ENCODE measurements at regions not wholly inside any gene's neighbourhood (a gene's known extent, or its start where the extent isn't known, plus 50 kb on each side); places are given as distances from the start of the nearest gene placed in this dataset.
"Not testable (repeated sequence)": the region's sequence is repeated elsewhere in the genome, so short reads cannot be mapped to it uniquely, and the experiment has no call there.

GRCh38 chr15:34496207-34496995, 58.8 kb upstream of the GOLGA8A start:
- Histone ChIP-seq H3K4me3 (ENCODE audit: low read length) (no peak overlapping the region), H3K9me3 (ENCODE audit: control insufficient read depth, low read depth, low read length) (no peaks in the 10 kb centered on the region), H3K36me3 (ENCODE audit: control insufficient read depth, insufficient read depth, low read length) (no peaks in the 10 kb centered on the region), H3K4me1 (ENCODE audit: control insufficient read depth, insufficient read depth, low read length) (no peaks in the 10 kb centered on the region), H3K27me3 (ENCODE audit: control insufficient read depth, insufficient read depth, low read length) (peaks cover 54% of the 10 kb centered on the region), H3K27ac (ENCODE audit: low read length) (no peak overlapping the region)
- no CpG with 5 or more reads among the region's 30 CpGs for WGBS (ENCODE audit: insufficient coverage, low lambda C conversion rate)
- no peak for DNase-seq

- not testable (repeated sequence) for H3K4me1 ChIP-seq (ENCODE audit: control insufficient read depth, insufficient read depth, low read length); H3K36me3 ChIP-seq (ENCODE audit: control insufficient read depth, insufficient read depth, low read length); H3K4me3 ChIP-seq (ENCODE audit: low read length); H3K9me3 ChIP-seq (ENCODE audit: control insufficient read depth, low read depth, low read length); DNase-seq; H3K27ac ChIP-seq (ENCODE audit: low read length)
- peaks cover 55% of the 10 kb centered on the region for H3K27me3 ChIP-seq (ENCODE audit: control insufficient read depth, insufficient read depth, low read length)
- WGBS (ENCODE audit: insufficient coverage, low lambda C conversion rate), result no CpG with 5 or more reads among the region's 26 CpGs
These were observed 58.1 kb upstream of the GOLGA8A start for GRCh38 chr15:34495707-34496106.

- WGBS (ENCODE audit: insufficient coverage, low lambda C conversion rate), result 60% methylated on average over 1 of the region's 20 CpGs
- H3K36me3 ChIP-seq (ENCODE audit: control insufficient read depth, insufficient read depth, low read length), result no peaks in the 10 kb centered on the region
- H3K9me3 ChIP-seq (ENCODE audit: control insufficient read depth, low read depth, low read length), result no peaks in the 10 kb centered on the region
- no peak overlapping the region for H3K4me3 ChIP-seq (ENCODE audit: low read length)
- no peak for DNase-seq
- no peak overlapping the region for H3K27ac ChIP-seq (ENCODE audit: low read length)
- H3K27me3 ChIP-seq (ENCODE audit: control insufficient read depth, insufficient read depth, low read length), result peaks cover 65% of the 10 kb centered on the region
- H3K4me1 ChIP-seq (ENCODE audit: control insufficient read depth, insufficient read depth, low read length), result no peaks in the 10 kb centered on the region
These were observed 56.4 kb upstream of the GOLGA8A start for GRCh38 chr15:34494084-34494399.

- DNase-seq, result no peak
- no CpG with 5 or more reads among the region's 1 CpG for WGBS (ENCODE audit: insufficient coverage, low lambda C conversion rate)
- Histone ChIP-seq H3K4me3 (ENCODE audit: low read length) (no peak overlapping the region), H3K36me3 (ENCODE audit: control insufficient read depth, insufficient read depth, low read length) (no peaks in the 10 kb centered on the region), H3K27me3 (ENCODE audit: control insufficient read depth, insufficient read depth, low read length) (peaks cover 67% of the 10 kb centered on the region), H3K27ac (ENCODE audit: low read length) (no peak overlapping the region), H3K9me3 (ENCODE audit: control insufficient read depth, low read depth, low read length) (no peaks in the 10 kb centered on the region), H3K4me1 (ENCODE audit: control insufficient read depth, insufficient read depth, low read length) (no peaks in the 10 kb centered on the region)
These were observed 55.4 kb upstream of the GOLGA8A start for GRCh38 chr15:34493001-34493400.

- peaks cover 62% of the 10 kb centered on the region for H3K27me3 ChIP-seq (ENCODE audit: control insufficient read depth, insufficient read depth, low read length)
- no CpG with 5 or more reads among the region's 1 CpG for WGBS (ENCODE audit: insufficient coverage, low lambda C conversion rate)
- H3K27ac ChIP-seq (ENCODE audit: low read length); H3K4me1 ChIP-seq (ENCODE audit: control insufficient read depth, insufficient read depth, low read length); H3K9me3 ChIP-seq (ENCODE audit: control insufficient read depth, low read depth, low read length); DNase-seq; H3K36me3 ChIP-seq (ENCODE audit: control insufficient read depth, insufficient read depth, low read length); H3K4me3 ChIP-seq (ENCODE audit: low read length): not testable (repeated sequence)
These were observed 53.9 kb upstream of the GOLGA8A start for GRCh38 chr15:34491488-34491887.

GRCh38 chr15:34490417-34491193, 53.0 kb upstream of the GOLGA8A start:
- H3K27me3 ChIP-seq (ENCODE audit: control insufficient read depth, insufficient read depth, low read length), result peaks cover 54% of the 10 kb centered on the region

GRCh38 chr15:34488973-34489959, 51.7 kb upstream of the GOLGA8A start:
- H3K9me3 ChIP-seq (ENCODE audit: control insufficient read depth, low read depth, low read length); H3K4me1 ChIP-seq (ENCODE audit: control insufficient read depth, insufficient read depth, low read length); DNase-seq; H3K27ac ChIP-seq (ENCODE audit: low read length); H3K4me3 ChIP-seq (ENCODE audit: low read length); H3K36me3 ChIP-seq (ENCODE audit: control insufficient read depth, insufficient read depth, low read length): not testable (repeated sequence)
- WGBS (ENCODE audit: insufficient coverage, low lambda C conversion rate), result no CpG with 5 or more reads among the region's 37 CpGs
- peaks cover 40% of the 10 kb centered on the region for H3K27me3 ChIP-seq (ENCODE audit: control insufficient read depth, insufficient read depth, low read length)

More at GRCh38 chr15:34490417-34491193, 53.0 kb upstream of the GOLGA8A start:
- no peak for DNase-seq
- Histone ChIP-seq H3K4me3 (ENCODE audit: low read length) (no peak overlapping the region), H3K9me3 (ENCODE audit: control insufficient read depth, low read depth, low read length) (no peaks in the 10 kb centered on the region), H3K36me3 (ENCODE audit: control insufficient read depth, insufficient read depth, low read length) (no peaks in the 10 kb centered on the region), H3K4me1 (ENCODE audit: control insufficient read depth, insufficient read depth, low read length) (no peaks in the 10 kb centered on the region), H3K27ac (ENCODE audit: low read length) (no peak overlapping the region)
- WGBS (ENCODE audit: insufficient coverage, low lambda C conversion rate), result 20% methylated on average over 2 of the region's 38 CpGs

Data from large intestine (tissue), 3 donors.